H7 (cell line): ENCODE measurements at regions not wholly inside any gene's neighbourhood (a gene's known extent, or its start where the extent isn't known, plus 50 kb on each side); places are given as distances from the start of the nearest gene placed in this dataset.

ENCODE experiments used
- DNase-seq: peaks from one replicate; pipeline ENCODE4 v3.0.0; 2012
- H3K27me3 ChIP-seq: 2 replicates; pipeline ENCODE4 v1.6.0; 2011; ENCODE audit warnings: mild to moderate bottlenecking, low read length; ENCODE audit not compliant: control insufficient read depth, insufficient read depth
- H3K36me3 ChIP-seq: replicated peaks from 2 replicates; pipeline ENCODE4 v1.5.1; 2011; ENCODE audit warnings: low read length; ENCODE audit not compliant: control insufficient read depth, insufficient read depth
- H3K4me3 ChIP-seq: 2 replicates; pipeline ENCODE4 v1.5.1; 2011; ENCODE audit warnings: low read depth, mild to moderate bottlenecking, control low read depth, low read length, moderate library complexity; ENCODE audit not compliant: insufficient read depth

DNA sequence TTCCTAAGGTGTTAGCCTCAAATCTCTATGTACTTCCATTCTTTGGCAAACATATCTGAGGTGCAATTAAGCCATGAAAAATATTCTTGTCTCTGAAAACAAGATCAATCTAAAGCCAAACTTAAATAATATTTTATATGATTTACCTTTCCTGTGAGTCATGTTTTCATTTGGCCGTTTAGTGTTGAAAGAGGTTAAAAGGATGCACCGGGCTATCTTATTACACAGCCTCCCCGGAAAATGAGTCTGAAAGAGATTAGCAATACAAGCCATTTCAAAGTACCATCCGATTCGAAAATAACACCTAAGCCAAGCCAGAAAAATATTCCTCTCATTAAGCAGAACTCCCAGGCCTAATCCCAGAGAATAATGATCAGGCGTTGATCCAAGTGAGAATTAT, 161.5 kb upstream of the EPHA5 start:
- no peak for DNase-seq
- no peak overlapping the region for H3K4me3 ChIP-seq

DNA sequence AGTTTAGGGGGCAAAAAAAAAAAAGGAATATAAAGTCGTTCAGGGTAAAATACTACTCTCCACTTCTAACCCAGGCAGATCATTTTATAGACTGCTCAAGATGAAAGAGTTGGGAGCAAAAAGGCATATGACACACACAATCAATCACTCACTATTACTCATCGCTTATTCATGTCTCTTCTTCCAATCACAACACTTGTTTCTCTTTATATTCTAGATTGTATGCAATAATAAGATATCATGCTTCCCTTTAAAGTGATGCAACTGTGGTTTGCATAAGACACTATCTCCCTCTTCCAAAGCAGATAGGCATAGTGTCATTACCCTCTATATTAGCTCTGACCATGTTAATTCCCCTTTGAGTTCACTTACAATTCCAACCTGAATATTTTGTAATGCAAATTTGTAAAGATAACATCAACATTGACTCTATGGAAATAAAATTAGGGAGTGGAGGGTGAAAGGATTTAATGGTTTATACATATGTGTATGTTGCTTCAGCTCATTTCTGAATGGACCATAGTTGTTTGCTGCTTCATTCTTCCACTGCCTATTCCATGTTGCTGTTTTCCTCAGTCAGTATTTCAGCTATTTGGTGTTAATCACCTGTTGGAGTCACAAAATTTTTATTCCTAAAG, 154.9 kb upstream of the EPHA5 start:
- Histone ChIP-seq H3K4me3 (no peak overlapping the region), H3K36me3 (no peaks in the 10 kb centered on the region), H3K27me3 (no peaks in the 10 kb centered on the region)
- no peak for DNase-seq

More for the DNA sequence above, 161.5 kb upstream of the EPHA5 start:
- Histone ChIP-seq H3K27me3 (no peaks in the 10 kb centered on the region), H3K36me3 (no peaks in the 10 kb centered on the region)

DNA sequence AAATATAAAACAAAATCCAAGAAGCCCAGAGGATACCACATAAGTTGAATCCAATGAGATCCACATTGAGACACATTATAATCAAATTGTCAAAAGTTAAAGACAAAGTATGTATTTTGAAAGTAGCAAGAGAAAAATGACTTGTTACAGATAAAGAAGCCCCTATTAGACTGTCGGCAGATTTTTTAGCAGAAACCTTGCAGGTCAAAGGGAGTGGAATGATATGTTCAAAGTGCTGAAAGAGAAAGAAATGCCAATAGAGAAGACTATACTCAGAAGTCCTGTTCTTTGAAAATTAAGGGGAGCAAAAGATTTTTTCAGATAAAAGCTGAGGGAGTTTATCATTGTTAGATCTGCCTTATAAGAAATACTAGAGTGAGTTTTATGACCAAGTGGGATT, 148.9 kb upstream of the EPHA5 start:
- no peak for DNase-seq
- Histone ChIP-seq H3K27me3 (no peaks in the 10 kb centered on the region), H3K36me3 (no peaks in the 10 kb centered on the region), H3K4me3 (no peak overlapping the region)

DNA sequence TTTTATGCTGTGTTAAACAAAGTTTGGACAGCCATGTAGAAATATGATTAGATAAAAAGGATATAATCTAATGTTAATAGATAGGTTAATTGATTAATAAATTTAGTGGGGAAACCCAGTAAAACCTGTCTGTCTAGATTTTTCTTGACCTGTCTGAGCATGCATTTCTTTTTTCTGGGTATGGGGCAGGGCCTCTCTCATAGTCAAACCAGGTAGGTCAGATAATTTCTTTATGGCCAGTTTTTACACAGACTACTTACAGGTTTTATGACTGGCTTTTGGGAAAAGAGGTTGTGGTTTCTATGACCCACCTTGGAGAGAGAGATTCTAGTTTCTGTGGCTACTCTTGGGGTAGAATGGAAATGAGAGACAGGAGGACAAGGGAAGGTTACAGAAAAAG, 135.6 kb upstream of the EPHA5 start:
- DNase-seq, result no peak
- Histone ChIP-seq H3K4me3 (no peak overlapping the region), H3K36me3 (no peaks in the 10 kb centered on the region), H3K27me3 (no peaks in the 10 kb centered on the region)

DNA sequence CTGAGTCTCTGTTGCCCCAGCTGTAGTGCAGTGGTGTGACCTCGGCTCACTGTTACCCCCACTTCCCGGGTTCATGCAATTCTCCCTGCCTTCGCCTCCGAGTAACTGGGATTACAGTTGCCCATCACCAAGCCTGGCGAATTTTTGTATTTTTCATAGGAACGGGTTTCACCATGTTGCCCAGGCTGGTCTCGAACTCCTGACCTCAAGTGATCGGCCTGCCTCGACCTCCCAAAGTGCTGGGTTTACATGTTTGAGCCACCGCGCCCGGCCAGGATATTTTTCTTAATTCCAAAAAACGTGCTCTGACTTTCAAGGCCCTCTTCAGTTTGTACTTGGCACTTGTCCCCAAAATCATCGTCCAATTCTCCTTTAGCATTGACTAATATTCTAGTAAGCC, 129.2 kb upstream of the EPHA5 start:
- Histone ChIP-seq H3K27me3 (no peaks in the 10 kb centered on the region), H3K4me3 (no peak overlapping the region), H3K36me3 (no peaks in the 10 kb centered on the region)
- DNase-seq, result no peak

DNA sequence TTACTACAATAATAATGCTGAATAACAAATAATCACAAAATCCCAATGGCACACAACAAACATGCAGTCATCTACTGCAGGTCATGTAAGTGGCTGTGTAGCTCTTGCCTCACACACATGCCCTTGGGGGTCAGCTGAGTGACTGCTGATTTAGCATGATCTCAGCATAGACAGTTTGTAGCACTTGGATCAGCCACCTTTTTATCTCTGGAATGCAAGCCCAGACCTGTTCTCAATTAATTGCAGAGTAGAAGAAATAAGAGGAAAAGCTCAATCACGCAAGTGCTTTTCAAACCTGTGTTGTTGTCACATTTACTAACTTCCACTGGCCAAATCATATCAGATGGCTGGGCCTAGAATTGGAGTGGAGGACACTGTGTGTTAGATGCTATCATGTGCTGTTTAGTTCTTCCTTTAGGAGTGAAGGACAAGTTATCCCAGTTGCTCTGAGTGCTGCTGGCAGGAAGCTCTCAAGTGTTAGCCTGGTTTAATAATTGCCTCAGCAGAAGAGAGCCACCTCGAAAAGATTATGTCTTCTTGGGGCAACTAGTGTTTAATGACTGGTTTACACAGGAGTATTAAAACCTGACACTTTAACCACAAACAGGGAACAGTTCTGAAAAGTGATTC, 128.3 kb upstream of the EPHA5 start:
- no peaks in the 10 kb centered on the region for H3K27me3 ChIP-seq
- no peak overlapping the region for H3K4me3 ChIP-seq
- H3K36me3 ChIP-seq, result no peaks in the 10 kb centered on the region
- DNase-seq, result no peak

DNA sequence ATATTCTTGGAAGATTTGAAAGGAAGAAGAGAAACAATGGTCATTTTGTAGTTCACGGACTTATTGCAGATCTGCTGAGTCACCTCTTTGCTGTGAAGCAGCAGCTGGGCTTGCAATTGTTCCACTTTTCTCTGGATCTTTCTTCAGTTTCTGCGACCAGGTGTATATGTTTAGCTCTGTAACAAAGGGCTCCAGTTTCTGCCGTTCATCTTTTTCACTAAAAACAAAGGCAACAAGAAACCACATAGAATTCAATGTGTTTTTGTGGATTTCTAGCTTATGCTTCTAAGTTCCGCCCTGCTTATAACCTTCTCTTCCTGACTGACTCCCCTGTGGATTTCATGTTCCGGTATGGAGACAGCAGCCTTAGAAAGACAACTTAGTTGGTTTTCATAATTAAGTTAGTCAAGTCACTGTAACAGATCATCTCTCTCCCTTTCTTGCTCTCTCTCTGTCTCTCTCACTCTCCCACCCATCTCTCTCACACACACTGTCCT, 121.6 kb upstream of the EPHA5 start:
- no peaks in the 10 kb centered on the region for H3K27me3 ChIP-seq
- H3K4me3 ChIP-seq, result no peak overlapping the region
- no peak for DNase-seq
- H3K36me3 ChIP-seq, result no peaks in the 10 kb centered on the region

DNA sequence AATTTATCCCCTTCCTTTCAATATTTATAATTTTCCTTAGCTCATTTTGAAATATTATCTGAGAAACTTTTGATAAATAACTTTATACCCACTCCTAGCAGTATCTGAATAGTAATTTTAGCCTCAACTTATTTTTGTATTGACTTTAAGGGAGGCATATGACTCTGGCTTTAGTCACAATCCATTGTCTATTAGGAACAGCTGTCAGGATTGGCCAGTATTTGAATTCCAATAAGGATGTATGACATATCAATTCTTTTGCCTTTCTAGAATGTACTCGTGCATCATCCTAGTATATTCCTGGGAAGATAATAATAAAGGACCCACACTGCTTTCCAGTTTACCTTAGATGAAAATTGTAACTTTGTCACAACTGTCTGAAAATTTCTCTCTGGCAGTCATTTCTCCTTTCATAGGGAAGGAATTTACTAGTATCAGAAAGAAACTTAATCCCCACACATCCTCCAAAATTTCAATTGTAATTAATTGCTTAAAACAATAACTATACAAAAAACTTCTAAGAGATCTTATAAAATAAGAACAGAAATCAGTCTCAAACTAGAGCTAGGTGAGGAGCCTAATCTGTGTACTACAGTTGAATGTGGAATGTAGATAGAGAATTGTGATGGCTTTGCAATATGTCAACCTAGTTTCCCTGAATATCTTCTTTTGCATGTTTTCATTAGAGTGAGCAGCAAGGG, 121.0 kb upstream of the EPHA5 start:
- no peaks in the 10 kb centered on the region for H3K36me3 ChIP-seq
- DNase-seq, result no peak
- H3K27me3 ChIP-seq, result no peaks in the 10 kb centered on the region
- H3K4me3 ChIP-seq, result no peak overlapping the region

DNA sequence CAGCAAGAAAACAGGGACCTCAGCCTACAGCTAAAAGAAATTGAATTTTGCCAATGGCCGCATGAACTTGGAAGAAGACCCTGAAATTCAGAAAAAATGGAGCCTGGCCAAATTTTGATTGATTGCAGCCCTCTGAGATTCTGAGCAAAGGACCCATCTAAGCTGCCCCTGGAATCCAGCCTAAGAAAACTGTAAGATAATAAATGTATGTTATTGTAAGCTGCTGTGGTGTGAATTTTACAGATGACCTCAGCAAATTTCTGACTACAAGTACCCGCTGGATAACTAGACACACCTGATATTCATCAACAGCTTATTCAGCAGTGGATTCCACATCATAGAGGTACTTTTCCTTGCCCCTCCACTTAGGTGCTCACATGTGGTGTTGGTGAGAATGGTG, 119.5 kb upstream of the EPHA5 start:
- DNase-seq, result no peak
- Histone ChIP-seq H3K36me3 (no peaks in the 10 kb centered on the region), H3K27me3 (no peaks in the 10 kb centered on the region), H3K4me3 (no peak overlapping the region)

DNA sequence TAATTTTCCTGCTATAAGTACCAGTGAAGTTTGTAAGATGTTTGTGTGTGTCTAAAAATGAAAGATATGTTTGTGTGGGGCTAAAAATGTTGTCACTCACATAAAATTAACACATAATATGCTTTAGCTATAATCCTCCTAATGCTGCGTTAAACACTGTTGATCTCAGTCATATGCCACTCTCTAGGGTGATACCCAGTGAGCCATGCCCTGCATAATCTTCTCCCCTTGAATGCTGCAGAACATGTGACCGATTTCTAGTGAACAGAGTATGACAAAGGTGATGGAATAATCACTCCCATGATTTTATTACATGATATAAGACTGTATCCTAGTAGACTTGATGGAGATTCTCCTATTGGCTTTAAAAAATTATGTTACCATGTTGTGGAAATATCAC, 119.1 kb upstream of the EPHA5 start:
- Histone ChIP-seq H3K27me3 (no peaks in the 10 kb centered on the region), H3K4me3 (no peak overlapping the region), H3K36me3 (no peaks in the 10 kb centered on the region)
- no peak for DNase-seq

DNA sequence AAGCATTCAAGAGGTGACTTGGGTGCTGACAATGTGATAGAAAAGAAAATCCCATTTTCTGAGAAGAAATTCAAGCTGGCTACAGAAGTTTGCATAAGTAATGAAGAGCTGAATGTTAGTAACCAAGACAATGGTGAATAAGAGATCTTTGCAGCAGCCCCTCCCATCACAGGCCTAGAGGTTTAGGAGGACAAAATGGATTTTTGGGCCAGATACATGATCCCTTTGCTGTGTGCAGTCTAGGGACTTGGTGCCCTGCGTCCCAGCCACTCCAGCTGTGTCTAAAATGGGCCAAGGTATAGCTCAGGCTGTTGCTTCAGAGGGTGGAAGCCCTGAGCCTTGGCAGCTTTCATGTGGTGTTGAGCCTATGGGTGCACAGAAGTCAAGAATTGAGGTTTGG, 107.0 kb upstream of the EPHA5 start:
- Histone ChIP-seq H3K36me3 (no peaks in the 10 kb centered on the region), H3K27me3 (no peaks in the 10 kb centered on the region), H3K4me3 (no peak overlapping the region)
- DNase-seq, result no peak

DNA sequence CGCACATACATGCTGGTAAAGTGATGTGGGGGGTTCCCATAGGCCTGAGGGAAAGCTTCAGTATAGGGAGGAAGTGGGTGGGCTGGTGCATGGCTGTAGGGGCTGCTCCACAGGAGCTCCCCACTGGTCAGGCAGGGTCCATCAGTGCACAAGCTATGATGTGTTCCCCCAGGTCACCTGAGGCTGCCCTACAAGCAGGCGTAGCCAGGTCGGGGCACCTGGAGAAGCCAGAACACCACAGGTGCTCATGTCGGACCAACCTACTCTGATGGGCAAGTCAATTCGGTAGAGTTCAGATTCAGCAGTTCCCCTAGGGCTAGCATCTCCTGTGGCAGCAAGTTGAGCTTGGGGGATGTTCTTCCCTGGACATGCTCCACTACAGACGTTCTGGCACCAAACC, 103.3 kb upstream of the EPHA5 start:
- no peaks in the 10 kb centered on the region for H3K36me3 ChIP-seq
- DNase-seq, result no peak
- no peak overlapping the region for H3K4me3 ChIP-seq
- H3K27me3 ChIP-seq, result no peaks in the 10 kb centered on the region

DNA sequence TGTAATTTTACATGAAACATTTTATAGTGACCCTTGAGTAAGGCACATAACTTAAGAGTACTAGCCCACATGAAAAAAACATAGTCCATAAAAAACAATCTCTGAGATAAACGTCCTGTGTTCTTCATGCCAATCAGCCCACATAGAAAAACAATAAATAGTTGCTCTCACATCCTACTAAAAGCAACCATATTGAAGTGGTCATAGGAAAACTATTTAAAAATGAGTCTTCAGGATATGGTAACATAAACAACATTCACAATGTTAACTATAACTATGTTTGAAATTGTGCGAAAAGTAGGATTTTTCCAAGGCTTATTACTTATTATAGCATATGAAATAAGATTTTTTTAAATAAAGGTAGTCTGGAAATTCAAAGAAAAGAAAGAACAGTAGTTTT, 77.1 kb upstream of the EPHA5 start:
- DNase-seq, result no peak
- no peak overlapping the region for H3K4me3 ChIP-seq
- no peaks in the 10 kb centered on the region for H3K27me3 ChIP-seq
- no peaks in the 10 kb centered on the region for H3K36me3 ChIP-seq

DNA sequence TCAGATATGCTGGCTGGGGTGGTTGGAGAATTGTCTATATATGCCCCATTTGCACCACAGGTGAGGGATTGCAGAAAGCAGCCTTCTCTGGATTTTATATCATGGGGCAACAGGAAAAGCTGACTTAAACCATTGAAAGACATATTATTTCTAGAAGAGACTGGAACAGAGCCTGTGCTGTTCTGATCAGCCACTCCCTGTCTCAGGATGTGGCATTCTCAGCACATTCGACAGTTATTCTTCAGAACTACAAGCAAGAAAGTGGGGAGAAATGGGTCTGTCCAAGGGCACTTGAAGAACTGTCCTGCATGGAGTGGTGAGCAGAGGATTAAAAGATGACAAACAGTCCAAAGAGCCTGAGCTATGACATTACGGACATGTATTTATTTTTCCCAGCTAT, 67.8 kb upstream of the EPHA5 start:
- Histone ChIP-seq H3K27me3 (no peaks in the 10 kb centered on the region), H3K4me3 (no peak overlapping the region), H3K36me3 (no peaks in the 10 kb centered on the region)
- no peak for DNase-seq

DNA sequence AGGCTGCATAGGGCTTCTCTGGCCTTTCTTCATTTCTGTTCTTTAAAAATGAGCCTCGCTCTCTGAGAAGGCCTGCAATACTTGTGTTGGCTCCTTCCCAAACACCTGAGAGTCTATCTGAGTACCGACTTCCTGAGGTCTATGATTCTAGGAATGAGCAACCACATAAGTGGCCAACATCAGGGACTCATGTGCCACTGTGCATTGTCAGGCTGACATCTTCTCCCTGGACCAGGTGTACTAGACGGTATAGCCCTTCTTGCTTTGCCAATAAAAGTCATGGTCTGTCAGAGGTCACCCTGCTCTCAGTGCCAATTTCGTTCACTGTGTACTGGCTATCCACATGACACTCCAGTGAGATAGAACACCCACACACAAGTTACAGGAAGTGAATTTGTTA, 67.4 kb upstream of the EPHA5 start:
- DNase-seq, result no peak
- Histone ChIP-seq H3K36me3 (no peaks in the 10 kb centered on the region), H3K4me3 (no peak overlapping the region), H3K27me3 (no peaks in the 10 kb centered on the region)
